Endodermal cell (in vitro differentiated cells): ENCODE measurements at regions not wholly inside any gene's neighbourhood (a gene's known extent, or its start where the extent isn't known, plus 50 kb on each side); places are given as distances from the start of the nearest gene placed in this dataset.

Source experiments
- DNase-seq: peaks from one replicate; pipeline ENCODE4 v3.0.0-alpha.2; 2017
- H3K27ac ChIP-seq: 2 replicates; pipeline ENCODE4 v1.5.1; 2013; ENCODE audit warnings: mild to moderate bottlenecking, low read depth, low read length, moderate library complexity
- H3K27me3 ChIP-seq: 2 replicates; pipeline ENCODE4 v1.6.1; 2013; ENCODE audit warnings: mild to moderate bottlenecking, low read length, moderate library complexity; ENCODE audit not compliant: insufficient read depth, control insufficient read depth, poor library complexity, severe bottlenecking
- H3K36me3 ChIP-seq: 2 replicates; pipeline ENCODE4 v1.7.0; 2013; ENCODE audit warnings: mild to moderate bottlenecking, low read length, moderate library complexity; ENCODE audit not compliant: control insufficient read depth, insufficient read depth
- H3K4me1 ChIP-seq: one replicate; pipeline ENCODE4 v1.7.0; 2013; ENCODE audit warnings: low read length; ENCODE audit not compliant: control insufficient read depth, insufficient read depth
- H3K4me3 ChIP-seq: 2 replicates; pipeline ENCODE4 v1.5.1; 2013; ENCODE audit warnings: mild to moderate bottlenecking, low read length, moderate library complexity
- H3K9ac ChIP-seq: 2 replicates; pipeline ENCODE4 v1.6.1; 2013; ENCODE audit warnings: mild to moderate bottlenecking, low read length, moderate library complexity; ENCODE audit not compliant: poor library complexity, severe bottlenecking; ENCODE audit errors: extremely low read depth
- H3K9me3 ChIP-seq: 2 replicates; pipeline ENCODE4 v1.6.1; 2013; ENCODE audit warnings: mild to moderate bottlenecking, low read length, moderate library complexity; ENCODE audit not compliant: control insufficient read depth
- H3K27ac Mint-ChIP-seq: 2 replicates; pipeline ENCODE4 v1.8.0; 2020; ENCODE audit warnings: mixed read lengths
- H3K27me3 Mint-ChIP-seq: 2 replicates; pipeline ENCODE4 v1.8.0; 2021; ENCODE audit warnings: mild to moderate bottlenecking, mixed read lengths; ENCODE audit not compliant: insufficient read depth
- H3K36me3 Mint-ChIP-seq: 2 replicates; pipeline ENCODE4 v1.8.0; 2020; ENCODE audit warnings: low read depth, mixed read lengths
- H3K4me1 Mint-ChIP-seq: 2 replicates; pipeline ENCODE4 v1.8.0; 2020; ENCODE audit warnings: mixed read lengths
- H3K4me3 Mint-ChIP-seq: 2 replicates; pipeline ENCODE4 v1.8.0; 2020; ENCODE audit warnings: mild to moderate bottlenecking, moderate library complexity, mixed read lengths
- H3K9me3 Mint-ChIP-seq: 2 replicates; pipeline ENCODE4 v1.8.0; 2020; ENCODE audit warnings: mild to moderate bottlenecking, mixed read lengths
- WGBS, 2 experiments: methylation state at CpG; one replicate each; pipeline versions ENCODE4 v1.1.5 to v1.1.7; 2013; ENCODE audit warnings: missing lambda C conversion rate in 2 of 2, mixed read lengths in 1 of 2; ENCODE audit not compliant: insufficient coverage in 1 of 2, insufficient read length in 1 of 2; 5-methylcytosine and 5-hydroxymethylcytosine counted together
- TF ChIP-seq, protein P1 (sequence below): fragments of 200-600 bp; sonication (generic); conservative IDR thresholded peaks from 2 replicates; pipeline ENCODE4 v1.5.0; 2021; ENCODE audit warnings: antibody characterized with exemption, mild to moderate bottlenecking

DNA sequence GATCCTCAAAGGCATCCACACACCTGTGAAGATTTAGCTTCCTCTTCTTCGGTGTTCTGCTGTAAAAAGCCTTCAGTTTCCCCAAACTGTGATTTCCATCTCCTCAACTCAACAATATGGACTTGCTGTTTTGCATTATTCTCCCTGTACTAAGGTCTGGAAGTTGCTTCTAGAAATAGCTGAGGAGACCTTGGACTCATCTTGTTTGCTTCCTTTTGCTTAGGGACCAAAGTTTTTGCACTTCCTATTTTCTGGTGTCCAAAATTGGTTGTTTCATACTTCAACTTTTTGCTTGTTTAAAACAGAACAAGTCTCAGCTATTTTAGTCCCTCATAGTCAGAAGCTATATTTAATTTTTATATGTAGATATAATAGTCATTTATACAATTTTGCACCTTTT lies 201.9 kb upstream of the COPS8 start:
- Histone ChIP-seq H3K27me3 (peaks cover 15% of the 10 kb centered on the region), H3K27ac (no peak overlapping the region), H3K4me3 (no peak overlapping the region), H3K36me3 (no peaks in the 10 kb centered on the region), H3K9ac (no peak overlapping the region), H3K4me1 (no peaks in the 10 kb centered on the region), H3K9me3 (peaks cover 20% of the 10 kb centered on the region)
- Mint-ChIP-seq H3K36me3 (no peaks in the 10 kb centered on the region), H3K9me3 (peaks cover 13% of the 10 kb centered on the region), H3K4me3 (no peak overlapping the region), H3K27me3 (peaks cover 30% of the 10 kb centered on the region), H3K4me1 (peaks cover 4% of the 10 kb centered on the region), H3K27ac (no peak overlapping the region)
- TF ChIP-seq, protein P1, sequence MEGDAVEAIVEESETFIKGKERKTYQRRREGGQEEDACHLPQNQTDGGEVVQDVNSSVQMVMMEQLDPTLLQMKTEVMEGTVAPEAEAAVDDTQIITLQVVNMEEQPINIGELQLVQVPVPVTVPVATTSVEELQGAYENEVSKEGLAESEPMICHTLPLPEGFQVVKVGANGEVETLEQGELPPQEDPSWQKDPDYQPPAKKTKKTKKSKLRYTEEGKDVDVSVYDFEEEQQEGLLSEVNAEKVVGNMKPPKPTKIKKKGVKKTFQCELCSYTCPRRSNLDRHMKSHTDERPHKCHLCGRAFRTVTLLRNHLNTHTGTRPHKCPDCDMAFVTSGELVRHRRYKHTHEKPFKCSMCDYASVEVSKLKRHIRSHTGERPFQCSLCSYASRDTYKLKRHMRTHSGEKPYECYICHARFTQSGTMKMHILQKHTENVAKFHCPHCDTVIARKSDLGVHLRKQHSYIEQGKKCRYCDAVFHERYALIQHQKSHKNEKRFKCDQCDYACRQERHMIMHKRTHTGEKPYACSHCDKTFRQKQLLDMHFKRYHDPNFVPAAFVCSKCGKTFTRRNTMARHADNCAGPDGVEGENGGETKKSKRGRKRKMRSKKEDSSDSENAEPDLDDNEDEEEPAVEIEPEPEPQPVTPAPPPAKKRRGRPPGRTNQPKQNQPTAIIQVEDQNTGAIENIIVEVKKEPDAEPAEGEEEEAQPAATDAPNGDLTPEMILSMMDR: no peak
- 88 to 100% methylated on average over 1 of the region's 1 CpG for WGBS, 2 experiments
- DNase-seq: no peak

DNA sequence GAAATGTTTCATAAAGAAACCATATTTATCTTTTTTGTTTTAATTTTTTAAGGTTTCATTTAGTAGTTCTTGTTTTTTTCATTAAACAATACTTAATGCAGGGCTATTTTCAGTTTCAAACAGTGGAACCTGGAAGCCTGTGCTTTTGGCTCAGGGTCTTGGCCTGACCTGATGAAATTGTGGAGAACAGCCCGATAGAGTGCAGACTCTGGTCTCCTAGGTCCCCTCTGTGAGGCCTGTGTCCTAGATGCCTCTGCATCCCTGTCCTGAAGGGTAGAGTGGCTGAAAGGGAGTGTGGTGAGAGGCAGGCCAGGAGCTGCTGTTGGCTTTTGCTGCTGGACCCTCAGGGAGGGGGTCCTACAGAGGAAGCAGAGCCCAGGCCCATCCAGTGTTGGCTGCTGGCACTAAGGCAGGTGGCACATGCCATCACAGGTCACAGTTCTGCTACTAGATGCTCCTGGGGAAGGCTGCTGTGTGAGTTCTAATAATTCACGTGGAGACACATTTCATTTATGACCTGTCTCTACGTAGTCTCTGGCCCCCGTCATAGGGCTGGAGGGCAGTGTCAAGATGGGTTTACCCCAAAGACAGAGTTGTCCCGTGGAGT lies 201.0 kb upstream of the COPS8 start:
- peaks cover 12% of the 10 kb centered on the region for H3K4me1 Mint-ChIP-seq
- no peak overlapping the region for H3K27ac ChIP-seq
- no peaks in the 10 kb centered on the region for H3K36me3 Mint-ChIP-seq
- no peak overlapping the region for H3K9ac ChIP-seq
- no peak overlapping the region for H3K4me3 ChIP-seq
- H3K4me1 ChIP-seq: no peaks in the 10 kb centered on the region
- TF ChIP-seq, protein P1: no peak
- H3K27me3 ChIP-seq: peaks cover 15% of the 10 kb centered on the region
- H3K4me3 Mint-ChIP-seq: no peak overlapping the region
- peaks cover 35% of the 10 kb centered on the region for H3K27me3 Mint-ChIP-seq
- DNase-seq: no peak
- WGBS, 2 experiments: 92 to 93% methylated on average over 2 to 5 of the region's 5 CpGs
- H3K27ac Mint-ChIP-seq: no peak overlapping the region
- H3K9me3 Mint-ChIP-seq: peaks cover 13% of the 10 kb centered on the region
- peaks cover 20% of the 10 kb centered on the region for H3K9me3 ChIP-seq
- no peaks in the 10 kb centered on the region for H3K36me3 ChIP-seq

DNA sequence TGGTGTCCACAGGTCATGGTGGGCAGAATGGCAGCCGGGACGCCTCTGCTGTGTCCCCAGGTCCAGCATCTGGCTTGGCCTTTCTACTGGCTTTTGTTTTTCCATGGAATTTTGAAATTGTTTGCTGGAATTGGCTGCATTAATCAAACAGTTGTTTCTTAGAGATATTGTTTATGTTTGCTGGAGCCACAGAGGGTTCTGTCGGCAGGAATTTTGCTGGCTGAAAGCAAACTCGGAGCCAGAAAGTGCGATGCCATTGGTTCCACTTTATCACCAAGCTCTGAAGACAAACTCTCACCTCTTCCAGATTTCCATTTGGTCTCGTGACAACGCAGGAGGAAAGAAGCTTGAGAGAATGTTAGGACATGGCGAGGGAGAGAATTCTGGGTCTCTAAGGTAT lies 199.2 kb upstream of the COPS8 start:
- Histone ChIP-seq H3K4me3 (no peak overlapping the region), H3K27ac (no peak overlapping the region), H3K9me3 (peaks cover 24% of the 10 kb centered on the region), H3K9ac (no peak overlapping the region), H3K36me3 (no peaks in the 10 kb centered on the region), H3K27me3 (peaks cover 15% of the 10 kb centered on the region), H3K4me1 (no peaks in the 10 kb centered on the region)
- Mint-ChIP-seq H3K36me3 (no peaks in the 10 kb centered on the region), H3K4me1 (peaks cover 15% of the 10 kb centered on the region), H3K27me3 (peaks cover 35% of the 10 kb centered on the region), H3K9me3 (peaks cover 13% of the 10 kb centered on the region), H3K27ac (no peak overlapping the region), H3K4me3 (no peak overlapping the region)
- TF ChIP-seq, protein P1: no peak
- no peak for DNase-seq
- 93 to 95% methylated on average over 5 to 8 of the region's 8 CpGs for WGBS, 2 experiments
